Stimulated activated CD4-positive, alpha-beta T cell treated with anti-CD3 and anti-CD28 coated beads, TNF-alpha, amount 100 ng/mL, for 4 hours (primary cell): ENCODE measurements at regions not wholly inside any gene's neighbourhood (a gene's known extent, or its start where the extent isn't known, plus 50 kb on each side); places are given as distances from the start of the nearest gene placed in this dataset.
"Not testable (repeated sequence)": the region's sequence is repeated elsewhere in the genome, so short reads cannot be mapped to it uniquely, and the experiment has no call there.

Experiments used
- DNase-seq, 3 experiments: peaks; one replicate each; pipeline ENCODE4 v3.0.0-alpha.2; 2020; ENCODE audit warnings: low read depth in 3 of 3

DNA sequence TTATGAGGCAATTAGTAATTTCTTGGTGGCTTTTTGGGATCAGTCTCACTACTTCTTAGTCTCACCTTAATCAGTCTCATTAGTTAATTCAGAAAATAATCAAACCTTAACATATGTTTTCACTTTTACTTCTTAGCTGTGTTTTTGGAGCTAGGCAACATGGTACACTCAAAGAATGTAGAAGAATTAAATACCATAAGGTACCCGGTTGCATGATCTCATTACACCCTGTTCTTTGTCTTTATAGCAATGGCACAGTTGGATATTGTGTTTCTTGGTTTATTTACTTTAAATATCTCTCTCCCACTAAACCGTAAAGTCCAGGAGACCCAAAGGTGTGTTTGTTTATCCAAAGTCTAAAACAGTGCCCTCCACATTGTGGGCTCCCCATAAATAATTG is 132.3 kb downstream of the TNFSF18 start:
- no peak for DNase-seq

DNA sequence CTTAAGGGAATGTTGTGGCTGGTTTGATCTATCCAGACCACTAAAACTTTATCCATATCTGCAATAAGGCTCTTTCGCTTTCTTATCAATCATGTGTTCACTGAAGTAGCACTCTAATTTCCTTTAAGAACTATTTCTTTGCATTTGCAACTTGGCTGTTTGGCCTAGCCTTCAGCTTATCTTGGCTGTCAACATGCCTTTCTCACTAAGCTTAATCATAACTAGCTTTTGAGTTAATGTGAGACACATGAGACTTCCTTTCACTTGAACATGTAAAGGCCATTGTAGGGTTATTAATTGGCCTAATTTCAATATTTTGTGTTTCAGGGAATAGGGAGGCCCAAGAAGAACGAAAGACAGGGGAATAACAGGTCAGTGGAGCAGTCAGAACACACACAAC is 124.7 kb downstream of the TNFSF18 start:
- DNase-seq: no peak

DNA sequence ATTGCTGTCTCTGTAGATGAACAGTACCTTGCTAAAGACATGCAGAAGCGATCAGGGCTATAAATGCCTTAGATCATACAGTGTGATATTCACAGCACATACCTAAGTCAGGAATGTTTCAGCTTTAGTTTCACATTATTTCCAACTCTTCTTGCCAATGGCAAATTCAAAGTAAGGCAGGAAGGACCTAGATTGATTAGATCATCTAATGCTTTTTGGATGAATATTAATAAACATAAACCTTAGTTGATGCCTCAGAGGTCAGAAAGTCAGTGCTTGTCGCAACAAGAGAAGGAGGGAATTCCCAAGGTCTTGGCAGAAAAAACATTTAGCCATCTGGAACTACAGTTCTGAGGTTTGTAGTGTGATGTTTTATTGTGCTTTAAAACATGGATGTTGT is 122.3 kb downstream of the TNFSF18 start:
- DNase-seq: no peak

DNA sequence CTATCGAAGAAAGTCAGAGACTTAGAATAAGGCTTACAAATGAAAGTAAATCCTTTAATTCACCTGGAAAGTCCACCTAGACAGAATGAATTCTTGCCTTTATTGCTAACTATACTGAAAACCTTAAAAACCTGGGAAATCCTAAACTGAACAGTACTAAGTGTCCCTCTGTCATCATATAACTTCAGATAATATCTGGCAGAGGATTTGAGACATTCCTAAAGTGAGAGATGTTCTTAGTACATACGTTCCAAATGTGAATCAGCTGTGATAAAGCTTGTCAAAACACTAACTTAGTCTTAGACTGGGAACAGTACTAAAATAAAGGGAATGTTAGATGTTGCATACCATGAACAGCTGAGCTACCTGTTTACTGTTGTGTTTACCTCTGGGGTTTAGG is 121.7 kb downstream of the TNFSF18 start:
- no peak for DNase-seq

DNA sequence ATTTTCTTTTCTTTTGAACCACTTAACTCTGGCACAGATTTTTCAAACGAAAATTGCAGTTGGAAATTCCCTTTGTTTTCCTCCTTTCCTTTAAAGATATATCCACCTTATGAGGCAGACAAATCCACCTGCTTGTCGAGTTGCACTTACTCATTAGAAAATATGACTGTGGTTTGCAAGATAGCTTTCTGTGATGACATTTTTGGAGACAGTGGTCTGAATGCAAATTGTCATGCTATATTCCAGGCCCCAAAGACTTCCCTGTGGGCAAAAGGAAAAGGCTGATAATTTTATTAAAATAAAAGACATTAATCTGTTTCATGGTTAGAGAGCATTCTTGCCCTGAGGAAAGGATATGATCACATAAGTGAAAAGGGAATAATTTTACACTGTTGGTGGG is 120.6 kb downstream of the TNFSF18 start:
- DNase-seq: no peak

DNA sequence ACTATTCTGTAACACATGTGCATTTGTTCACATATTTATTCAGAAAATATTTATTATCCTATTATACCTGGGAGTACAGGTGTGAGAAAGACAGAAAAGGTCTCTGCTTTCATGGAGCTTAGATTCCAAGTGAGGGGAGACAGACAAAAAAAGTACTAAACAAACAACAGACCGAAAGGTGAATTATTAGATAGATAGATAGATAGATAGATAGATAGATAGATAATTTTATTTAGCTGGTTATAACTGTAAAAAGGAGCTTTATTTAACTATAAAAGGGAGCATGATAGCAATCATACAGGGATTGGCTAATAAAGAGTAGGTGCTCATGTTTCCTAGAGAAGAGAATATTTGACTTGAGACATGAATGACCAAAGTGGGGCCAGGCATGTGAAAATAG is 119.4 kb downstream of the TNFSF18 start:
- DNase-seq: no peak

DNA sequence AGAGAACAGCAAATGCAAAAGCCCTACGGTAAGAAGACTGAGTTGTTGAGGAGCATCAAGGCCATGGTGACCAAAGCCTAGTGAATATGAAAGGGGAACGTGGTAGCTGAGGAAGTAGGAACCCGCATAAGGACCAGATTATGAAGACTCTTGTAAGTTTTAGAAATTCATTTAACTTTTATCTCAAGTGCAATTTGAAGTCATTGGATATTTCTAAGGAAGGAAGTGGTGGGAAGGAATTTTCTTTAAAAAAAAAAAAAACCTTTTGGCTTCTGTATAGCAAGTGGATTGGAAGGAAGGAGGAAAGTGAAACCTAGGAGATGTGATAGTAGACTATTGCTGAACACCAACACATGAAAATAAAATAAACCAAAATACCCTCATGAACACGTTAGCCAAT is 119.0 kb downstream of the TNFSF18 start:
- DNase-seq: no peak

DNA sequence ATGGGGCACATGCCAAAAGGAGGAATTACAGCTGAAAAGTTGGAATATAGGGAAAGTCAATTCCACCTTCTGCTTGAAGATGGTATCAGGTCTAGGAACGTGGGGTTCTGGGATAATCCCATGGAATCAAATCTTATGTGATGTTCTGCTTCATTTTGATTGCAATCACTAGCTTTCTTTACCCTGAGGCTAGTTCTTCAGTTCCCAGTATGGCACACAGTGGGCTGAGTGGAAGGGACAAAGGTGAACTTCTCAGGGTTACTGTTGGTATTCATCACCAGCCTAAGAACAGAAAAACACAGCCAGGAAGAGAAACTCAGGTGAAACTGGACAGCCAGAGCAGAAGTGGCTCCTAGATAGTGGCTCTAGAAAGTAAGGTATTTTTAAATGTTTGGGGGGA is 117.8 kb downstream of the TNFSF18 start:
- no peak for DNase-seq

DNA sequence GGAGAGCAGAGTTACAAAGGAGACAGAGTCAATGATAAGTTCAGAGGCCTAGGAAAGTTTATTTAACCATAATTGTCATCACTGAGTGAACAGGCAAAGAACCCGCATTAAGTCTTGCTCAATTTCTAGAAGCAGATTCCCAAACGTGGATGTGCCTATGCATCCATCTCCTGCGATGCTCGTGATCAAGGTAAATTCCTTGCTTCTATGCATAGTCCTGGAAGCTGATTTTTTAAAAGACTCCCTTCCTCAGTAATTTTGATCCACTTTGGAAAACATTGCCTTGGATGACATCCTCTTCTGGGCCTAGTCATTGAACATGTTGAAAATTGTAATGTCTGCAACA is 116.4 kb downstream of the TNFSF18 start:
- DNase-seq: no peak

DNA sequence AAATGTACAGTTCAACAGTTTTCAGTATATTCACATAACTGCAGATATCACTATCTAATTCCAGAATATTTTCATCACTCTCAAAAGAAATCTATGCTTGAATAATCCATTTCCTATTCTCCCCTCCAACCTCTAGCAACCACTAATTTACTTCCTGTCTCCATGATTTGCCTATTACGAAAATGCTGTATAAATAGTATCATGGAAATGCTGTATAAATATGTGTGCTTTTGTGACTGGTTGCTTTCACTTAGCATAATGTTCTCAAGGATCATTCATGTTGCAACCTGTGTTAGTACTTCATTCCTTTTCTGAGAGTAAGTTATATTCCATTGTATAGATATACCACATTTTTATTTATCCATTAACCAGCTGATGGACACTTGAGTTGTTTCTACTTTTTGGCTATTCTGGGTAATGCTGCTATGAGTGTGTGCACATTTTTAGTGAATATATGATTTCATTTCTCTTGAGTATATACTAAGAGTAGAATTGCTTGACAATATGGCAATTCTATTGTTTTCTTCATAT is 115.6 kb downstream of the TNFSF18 start:
- no peak for DNase-seq

DNA sequence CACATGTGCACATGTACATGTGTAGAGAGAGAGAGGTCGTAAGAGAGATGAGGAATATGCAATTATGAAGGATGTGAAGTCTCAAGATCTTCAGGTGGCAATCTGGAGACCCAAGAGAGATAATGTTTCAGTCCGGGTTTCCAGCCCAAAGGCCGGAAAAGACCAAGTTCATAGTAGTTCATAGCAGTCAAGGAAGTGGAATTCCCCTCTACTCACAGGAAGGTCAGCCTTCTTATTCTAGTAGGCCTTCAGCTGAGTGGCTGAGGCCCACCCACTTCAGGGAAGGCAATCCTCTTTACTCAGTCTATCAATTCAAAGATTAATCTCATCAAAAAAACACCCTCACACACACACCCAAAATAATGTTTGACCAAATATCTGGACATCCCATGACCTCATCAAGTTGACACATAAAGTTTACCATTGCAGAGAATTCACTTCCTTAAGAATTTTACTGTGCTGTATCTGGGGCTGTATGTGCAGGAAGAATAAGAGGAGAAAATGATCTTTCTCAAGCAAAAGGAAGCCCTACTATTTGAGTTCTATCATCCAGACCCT is 114.6 kb downstream of the TNFSF18 start:
- no peak for DNase-seq

DNA sequence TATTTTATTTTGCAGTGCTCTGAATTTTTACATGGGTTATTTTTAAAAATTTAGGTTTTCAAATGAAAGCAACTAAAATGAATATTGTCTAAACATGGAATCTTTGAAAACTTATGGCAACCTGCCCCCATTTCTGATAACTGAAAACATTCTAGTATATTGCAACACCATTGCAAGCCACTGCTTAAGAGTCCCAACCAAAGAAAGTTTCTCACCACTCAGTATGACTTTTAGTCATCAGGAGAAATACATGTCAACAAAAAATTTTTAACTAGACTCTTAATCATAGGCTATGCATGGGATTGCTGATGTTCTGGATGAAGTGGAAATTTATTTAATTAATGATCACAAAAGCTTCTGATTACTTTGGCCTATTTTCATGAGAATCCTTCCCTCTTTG is 112.1 kb downstream of the TNFSF18 start:
- no peak for DNase-seq

DNA sequence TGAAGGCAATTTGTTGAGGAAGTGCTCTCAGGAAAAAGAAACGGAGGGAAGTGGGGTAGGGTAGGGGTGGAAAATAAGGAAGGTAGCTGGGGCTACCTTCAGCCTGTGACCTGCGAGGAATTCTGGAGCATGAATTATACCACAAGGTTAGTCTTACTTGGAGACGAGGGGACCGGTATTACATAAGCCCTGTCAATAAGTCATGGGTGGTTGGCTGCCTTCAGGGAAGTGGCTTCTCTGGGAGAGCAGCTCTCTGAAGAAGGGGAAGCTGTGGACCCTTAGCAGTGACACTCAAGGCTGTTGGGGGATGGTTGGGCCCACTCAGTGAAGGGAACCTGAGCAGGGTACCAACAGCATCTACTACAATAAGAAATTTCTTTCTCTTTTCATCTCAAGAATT is 111.3 kb downstream of the TNFSF18 start:
- DNase-seq: no peak

DNA sequence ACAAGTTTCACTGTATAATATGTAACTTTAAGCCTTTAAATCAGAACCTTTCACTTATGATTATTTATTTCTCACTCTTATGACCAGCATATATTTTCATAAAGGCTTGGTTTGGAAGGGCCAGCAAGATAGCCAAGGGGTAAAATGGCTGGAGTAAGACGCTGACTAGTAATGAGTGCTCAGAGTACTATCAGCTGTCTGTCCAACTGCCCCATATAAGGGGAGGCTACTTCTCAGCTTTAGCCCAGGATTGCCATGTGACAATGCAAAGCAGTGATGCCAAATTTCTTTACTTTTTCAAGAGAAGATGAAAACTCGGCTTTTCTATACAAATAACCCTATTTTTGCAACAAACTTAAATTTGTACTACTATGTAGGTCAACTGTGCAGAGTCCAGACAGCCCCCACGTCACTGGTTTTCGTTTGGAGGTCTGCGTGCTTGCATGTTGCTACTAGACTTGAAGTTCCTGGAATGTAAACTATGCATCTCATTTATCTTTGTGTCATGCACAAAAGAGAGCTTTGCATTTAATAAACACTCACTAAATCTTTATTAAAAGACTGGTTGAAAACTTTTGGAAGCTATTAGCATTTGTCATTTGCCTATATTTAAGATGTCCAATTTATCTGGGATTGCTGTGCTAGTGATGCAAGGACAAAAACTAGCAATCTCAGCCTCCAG is 110.4 kb downstream of the TNFSF18 start:
- DNase-seq: no peak

DNA sequence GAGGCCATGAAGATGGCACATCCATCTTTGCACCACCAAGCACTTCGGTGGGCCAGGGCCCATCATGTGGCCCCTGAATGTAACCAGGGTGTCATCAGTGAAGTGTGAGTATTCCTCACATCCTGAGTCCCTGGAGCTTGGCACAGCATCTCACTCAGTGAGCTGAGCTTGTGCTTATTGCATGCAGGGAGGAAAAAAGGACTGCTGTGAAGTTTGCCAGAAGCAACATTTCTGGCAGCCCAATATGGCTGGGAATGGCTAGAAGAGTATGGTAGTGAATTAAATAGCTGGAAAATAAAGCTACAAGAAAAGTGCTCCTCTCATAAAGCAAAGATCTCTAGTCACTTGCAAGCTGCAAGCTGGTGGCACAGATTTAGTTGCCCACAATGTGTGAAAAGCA is 109.3 kb downstream of the TNFSF18 start:
- no peak for DNase-seq

DNA sequence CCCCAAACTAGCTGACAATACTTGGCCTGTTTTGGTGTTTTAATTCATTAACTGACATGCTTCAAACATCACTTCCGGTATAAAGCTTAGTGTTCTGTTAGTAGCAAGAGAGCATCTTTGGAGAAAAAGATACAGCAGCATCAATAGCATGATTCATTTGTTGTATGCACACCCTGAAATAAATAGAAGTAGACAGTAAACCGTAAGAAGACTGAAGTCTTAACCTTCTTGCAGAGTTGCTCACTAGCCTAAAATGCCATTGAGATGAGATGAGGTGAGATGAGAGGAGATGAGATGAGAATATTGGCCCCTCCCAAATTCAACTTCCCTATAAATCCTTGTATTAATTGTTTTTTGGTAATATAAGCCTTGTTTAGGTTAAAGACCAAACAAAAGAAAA is 108.8 kb downstream of the TNFSF18 start:
- no peak for DNase-seq

DNA sequence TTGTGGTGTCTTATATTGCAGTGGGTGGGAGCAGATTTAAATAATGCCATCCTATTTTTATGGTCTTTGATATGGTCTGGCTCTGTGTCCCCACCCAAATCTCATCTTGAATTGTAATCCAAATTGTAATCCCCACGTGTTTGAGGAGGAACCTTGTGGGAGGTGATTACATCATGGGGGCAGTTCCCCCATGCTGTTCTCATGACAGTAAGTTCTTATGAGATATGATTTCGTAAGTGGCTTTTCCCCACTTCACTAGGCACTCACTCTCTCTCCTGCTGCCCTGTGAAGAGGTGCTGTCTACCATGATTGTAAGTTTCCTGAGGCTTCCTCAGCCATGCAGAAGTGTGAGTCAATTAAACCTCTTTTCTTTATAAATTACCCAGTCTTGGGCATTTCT is 107.6 kb downstream of the TNFSF18 start:
- DNase-seq: not testable (repeated sequence)

DNA sequence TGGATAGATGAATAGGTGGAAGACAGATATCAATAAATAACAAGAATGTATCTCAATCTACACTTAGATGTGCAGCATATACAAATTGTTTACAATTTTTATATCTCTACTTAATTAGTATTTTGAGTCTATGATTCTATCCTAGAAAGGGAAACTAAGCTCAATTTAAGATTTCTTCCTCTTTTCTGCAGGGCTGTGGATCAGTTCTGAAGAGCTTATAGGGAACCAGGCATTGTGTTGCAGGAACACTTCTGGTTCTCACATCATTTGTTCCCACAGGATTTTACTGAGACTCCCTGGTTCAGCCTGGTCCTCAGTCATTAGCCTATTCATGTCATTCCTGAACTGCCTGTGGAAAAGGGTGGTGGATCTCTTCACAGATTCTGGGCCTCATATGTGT is 105.8 kb downstream of the TNFSF18 start:
- no peak for DNase-seq

DNA sequence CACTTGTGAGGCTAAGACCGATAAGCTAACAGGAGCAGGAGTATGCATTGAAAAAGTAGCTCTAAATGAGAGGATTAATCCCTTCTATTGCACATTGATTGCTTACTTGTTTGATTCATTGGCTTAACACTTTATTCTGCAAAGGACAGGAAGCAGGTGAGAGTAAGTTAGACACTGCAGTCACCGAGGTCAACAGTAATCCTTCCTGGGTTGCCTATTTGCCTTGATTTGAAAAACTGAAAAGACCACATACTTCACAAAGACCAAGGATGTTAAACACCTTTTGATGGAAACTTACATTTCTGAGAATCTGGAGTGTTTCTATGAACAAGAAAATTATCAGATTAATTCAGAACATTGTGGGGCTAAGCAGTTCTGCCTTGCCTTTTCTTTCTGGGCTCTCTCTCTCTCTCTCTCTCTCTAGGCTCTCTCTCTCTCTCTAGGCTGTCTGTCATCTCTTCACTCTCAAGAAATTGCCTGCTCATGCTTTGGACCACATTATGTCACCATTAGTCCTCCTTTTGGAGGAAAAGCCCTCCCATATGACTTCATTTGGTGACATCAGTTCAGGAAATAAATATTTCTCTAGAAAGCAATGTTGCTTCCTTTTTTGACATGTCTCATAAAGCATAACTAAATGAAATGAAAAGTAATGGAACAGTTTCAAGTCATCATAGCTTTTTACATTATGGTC is 103.8 kb downstream of the TNFSF18 start:
- no peak for DNase-seq

DNA sequence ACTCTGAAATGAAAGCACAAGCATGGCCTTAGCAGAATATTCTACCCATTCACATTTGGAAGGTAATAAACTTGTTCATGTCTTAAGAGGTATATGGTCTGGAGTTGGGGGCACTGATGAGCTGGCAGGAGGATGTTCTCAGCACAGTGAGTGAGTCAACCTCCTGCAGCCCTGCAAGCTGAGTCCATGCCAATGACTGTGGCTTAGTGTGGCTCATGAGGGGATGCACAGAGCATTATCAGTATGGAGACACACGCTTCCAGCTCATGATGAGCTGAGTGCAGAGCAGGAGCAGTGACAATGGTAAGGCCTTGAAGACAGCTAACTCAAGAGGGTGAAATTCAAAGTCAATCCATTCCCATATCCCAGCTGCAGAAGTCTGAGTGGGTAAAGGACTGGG is 102.3 kb downstream of the TNFSF18 start:
- no peak for DNase-seq

DNA sequence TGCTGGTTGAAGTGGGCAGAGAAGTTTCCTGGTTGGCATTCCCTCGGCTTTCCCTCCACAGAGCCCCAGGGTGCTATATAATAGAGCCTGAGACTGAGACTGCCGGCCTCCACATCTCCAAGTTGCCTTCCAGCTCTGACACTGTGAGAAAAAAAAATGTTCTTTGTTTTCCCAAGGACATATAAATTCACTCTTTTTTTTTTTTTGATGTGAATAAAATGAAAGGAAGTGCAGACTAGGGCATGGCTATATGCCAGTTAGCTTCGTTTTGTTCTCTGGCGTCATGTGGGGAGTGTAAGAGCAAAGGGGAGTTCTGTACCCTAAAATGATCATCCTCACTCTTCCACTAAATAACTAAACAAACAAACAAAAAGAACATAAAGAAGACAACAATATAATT is 101.6 kb downstream of the TNFSF18 start:
- no peak for DNase-seq

DNA sequence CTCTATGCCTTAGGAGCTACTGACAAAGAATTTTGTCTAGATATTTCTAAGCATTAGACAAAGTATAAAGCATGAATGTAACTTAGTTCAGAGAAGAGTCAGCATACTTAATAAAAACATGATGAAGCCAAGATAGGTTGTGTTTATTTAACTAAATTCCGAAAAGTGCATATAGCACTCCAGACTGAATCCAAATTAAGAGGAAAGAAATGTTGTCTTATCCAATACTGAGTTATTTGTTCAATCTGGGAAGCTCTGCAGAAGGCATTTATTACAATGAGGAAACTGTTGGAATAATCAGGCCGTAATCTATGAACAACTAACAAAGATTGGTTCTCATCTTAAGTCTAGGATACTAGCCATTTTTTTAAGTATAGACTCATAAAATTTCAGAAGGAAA is 100.2 kb downstream of the TNFSF18 start:
- no peak for DNase-seq

DNA sequence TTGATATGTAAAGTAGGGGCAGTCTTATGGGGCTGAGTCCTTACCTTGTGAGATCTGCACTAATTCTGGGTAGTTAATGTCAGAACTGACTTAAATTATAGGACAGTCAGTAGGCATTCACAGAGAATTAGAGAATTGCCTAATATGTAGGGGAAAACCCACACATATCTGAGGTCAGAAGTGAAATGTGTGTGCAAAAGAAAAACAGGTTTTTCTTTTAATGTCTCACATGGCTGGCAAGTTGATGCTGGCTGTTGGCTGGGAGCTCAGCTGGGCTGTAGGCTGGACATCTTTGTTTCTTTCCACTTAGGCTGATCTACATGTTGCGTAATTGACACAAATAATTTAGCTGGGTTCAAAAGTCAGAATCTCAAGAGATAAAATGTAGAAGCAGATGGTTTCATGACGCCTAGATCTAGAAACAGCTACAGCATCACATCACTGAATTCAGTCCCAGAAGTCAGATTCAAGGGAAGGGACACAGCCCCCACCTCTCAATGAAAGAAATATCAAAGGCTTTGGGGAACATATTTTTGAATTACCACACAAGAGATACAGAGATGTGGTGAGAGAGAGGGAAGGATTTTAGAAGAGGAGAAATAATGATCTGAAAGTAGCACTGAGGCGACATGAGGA is 98.9 kb downstream of the TNFSF18 start:
- DNase-seq: no peak
